ENCODE measurements at regions not wholly inside any gene's neighbourhood (a gene's known extent, or its start where the extent isn't known, plus 50 kb on each side); places are given as distances from the start of the nearest gene placed in this dataset.

DNA sequence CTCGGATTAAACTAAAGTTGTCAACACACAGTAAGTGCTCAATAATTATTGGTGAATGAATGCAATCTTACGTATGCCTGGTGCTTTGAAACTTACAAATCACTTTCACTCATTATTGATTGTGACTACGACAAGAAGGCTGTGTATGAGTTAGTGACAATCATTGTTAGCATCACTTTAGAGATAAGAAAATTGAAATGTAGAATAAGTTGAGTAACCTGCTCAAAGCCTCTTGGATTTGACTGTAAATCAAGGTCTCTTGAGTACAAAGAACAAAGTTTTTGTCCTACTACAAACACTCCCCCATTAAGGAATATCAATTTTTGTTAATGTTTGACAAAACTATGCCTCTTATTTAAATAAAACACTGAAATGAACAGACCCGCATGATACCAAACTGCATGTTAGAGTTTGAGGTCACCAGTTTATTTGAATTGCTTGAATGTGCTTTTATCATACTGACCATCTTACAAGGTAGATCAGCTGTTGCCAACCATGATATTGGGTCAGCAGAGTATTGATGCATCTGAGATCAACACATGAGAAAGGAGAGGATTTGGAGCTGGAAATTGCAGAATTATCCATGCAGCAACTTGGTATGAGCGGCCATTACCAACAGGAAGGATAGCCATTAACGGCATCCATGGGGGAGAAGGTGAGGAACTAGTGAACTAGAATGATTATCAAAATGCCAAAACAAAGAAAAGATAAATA, 142.1 kb downstream of the IRS1 start (continued):
- TF ChIP-seq, protein P1, sequence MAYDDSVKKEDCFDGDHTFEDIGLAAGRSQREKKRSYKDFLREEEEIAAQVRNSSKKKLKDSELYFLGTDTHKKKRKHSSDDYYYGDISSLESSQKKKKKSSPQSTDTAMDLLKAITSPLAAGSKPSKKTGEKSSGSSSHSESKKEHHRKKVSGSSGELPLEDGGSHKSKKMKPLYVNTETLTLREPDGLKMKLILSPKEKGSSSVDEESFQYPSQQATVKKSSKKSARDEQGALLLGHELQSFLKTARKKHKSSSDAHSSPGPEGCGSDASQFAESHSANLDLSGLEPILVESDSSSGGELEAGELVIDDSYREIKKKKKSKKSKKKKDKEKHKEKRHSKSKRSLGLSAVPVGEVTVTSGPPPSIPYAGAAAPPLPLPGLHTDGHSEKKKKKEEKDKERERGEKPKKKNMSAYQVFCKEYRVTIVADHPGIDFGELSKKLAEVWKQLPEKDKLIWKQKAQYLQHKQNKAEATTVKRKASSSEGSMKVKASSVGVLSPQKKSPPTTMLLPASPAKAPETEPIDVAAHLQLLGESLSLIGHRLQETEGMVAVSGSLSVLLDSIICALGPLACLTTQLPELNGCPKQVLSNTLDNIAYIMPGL (CRISPR knock-in tag; IDR thresholded peaks at IDR 0.05; ENCODE audit: borderline replicate concordance in 1 of 2, low read depth in 1 of 2), result no peak
- TF ChIP-seq RCOR2 (CRISPR knock-in tag; IDR thresholded peaks at IDR 0.05) (peak; percentile 96), RAD51 (IDR thresholded peaks at IDR 0.05; ENCODE audit: borderline replicate concordance) (no peak), ZNF343 (CRISPR knock-in tag; IDR thresholded peaks at IDR 0.05) (no peak), STAT5B (CRISPR knock-in tag; IDR thresholded peaks at IDR 0.05) (no peak), JUN (CRISPR knock-in tag; IDR thresholded peaks at IDR 0.05) (peak; percentile 64; the same call in 1 of the 2 replicates), ZSCAN20 (CRISPR knock-in tag; IDR thresholded peaks at IDR 0.05; ENCODE audit: borderline replicate concordance) (no peak), BRCA1 (CRISPR knock-in tag; IDR thresholded peaks at IDR 0.05) (peak; percentile 89), WIZ (CRISPR knock-in tag; IDR thresholded peaks at IDR 0.05) (0 out of 2 replicates have a peak, but pooled peaks have one; percentile 61), IKZF4 (CRISPR knock-in tag; IDR thresholded peaks at IDR 0.05; ENCODE audit: borderline replicate concordance, low read depth, not compliant biosample characterization) (no peak), ASH2L (IDR thresholded peaks at IDR 0.05; ENCODE audit: insufficient read length, low read depth, low read length) (peak; percentile 56), KDM1A (CRISPR knock-in tag; IDR thresholded peaks at IDR 0.05) (0 out of 2 replicates have a peak, but pooled peaks have one; percentile 8), ATAD3A (CRISPR knock-in tag; IDR thresholded peaks at IDR 0.05) (no peak), ZNF772 (CRISPR knock-in tag; IDR thresholded peaks at IDR 0.05) (no peak), ZFAT (CRISPR knock-in tag; conservative IDR thresholded peaks at IDR 0.05) (no peak), TCF7L2 (IDR thresholded peaks at IDR 0.05; ENCODE audit: low read depth, low read length) (peak; percentile 36; the same call in 1 of the 2 replicates), ARNT (IDR thresholded peaks at IDR 0.05) (no peak)
- TF ChIP-seq, protein P2, sequence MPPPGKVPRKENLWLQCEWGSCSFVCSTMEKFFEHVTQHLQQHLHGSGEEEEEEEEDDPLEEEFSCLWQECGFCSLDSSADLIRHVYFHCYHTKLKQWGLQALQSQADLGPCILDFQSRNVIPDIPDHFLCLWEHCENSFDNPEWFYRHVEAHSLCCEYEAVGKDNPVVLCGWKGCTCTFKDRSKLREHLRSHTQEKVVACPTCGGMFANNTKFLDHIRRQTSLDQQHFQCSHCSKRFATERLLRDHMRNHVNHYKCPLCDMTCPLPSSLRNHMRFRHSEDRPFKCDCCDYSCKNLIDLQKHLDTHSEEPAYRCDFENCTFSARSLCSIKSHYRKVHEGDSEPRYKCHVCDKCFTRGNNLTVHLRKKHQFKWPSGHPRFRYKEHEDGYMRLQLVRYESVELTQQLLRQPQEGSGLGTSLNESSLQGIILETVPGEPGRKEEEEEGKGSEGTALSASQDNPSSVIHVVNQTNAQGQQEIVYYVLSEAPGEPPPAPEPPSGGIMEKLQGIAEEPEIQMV (CRISPR knock-in tag; IDR thresholded peaks at IDR 0.05; ENCODE audit: low read depth), result no peak
- TF ChIP-seq, protein P3, sequence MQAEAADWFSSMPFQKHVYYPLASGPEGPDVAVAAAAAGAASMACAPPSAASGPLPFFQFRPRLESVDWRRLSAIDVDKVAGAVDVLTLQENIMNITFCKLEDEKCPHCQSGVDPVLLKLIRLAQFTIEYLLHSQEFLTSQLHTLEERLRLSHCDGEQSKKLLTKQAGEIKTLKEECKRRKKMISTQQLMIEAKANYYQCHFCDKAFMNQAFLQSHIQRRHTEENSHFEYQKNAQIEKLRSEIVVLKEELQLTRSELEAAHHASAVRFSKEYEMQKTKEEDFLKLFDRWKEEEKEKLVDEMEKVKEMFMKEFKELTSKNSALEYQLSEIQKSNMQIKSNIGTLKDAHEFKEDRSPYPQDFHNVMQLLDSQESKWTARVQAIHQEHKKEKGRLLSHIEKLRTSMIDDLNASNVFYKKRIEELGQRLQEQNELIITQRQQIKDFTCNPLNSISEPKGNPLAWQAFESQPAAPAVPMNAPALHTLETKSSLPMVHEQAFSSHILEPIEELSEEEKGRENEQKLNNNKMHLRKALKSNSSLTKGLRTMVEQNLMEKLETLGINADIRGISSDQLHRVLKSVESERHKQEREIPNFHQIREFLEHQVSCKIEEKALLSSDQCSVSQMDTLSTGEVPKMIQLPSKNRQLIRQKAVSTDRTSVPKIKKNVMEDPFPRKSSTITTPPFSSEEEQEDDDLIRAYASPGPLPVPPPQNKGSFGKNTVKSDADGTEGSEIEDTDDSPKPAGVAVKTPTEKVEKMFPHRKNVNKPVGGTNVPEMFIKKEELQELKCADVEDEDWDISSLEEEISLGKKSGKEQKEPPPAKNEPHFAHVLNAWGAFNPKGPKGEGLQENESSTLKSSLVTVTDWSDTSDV (CRISPR knock-in tag; IDR thresholded peaks at IDR 0.05), result no peak
- TF ChIP-seq, protein P4, sequence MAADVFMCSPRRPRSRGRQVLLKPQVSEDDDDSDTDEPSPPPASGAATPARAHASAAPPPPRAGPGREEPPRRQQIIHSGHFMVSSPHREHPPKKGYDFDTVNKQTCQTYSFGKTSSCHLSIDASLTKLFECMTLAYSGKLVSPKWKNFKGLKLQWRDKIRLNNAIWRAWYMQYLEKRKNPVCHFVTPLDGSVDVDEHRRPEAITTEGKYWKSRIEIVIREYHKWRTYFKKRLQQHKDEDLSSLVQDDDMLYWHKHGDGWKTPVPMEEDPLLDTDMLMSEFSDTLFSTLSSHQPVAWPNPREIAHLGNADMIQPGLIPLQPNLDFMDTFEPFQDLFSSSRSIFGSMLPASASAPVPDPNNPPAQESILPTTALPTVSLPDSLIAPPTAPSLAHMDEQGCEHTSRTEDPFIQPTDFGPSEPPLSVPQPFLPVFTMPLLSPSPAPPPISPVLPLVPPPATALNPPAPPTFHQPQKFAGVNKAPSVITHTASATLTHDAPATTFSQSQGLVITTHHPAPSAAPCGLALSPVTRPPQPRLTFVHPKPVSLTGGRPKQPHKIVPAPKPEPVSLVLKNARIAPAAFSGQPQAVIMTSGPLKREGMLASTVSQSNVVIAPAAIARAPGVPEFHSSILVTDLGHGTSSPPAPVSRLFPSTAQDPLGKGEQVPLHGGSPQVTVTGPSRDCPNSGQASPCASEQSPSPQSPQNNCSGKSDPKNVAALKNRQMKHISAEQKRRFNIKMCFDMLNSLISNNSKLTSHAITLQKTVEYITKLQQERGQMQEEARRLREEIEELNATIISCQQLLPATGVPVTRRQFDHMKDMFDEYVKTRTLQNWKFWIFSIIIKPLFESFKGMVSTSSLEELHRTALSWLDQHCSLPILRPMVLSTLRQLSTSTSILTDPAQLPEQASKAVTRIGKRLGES (CRISPR knock-in tag; IDR thresholded peaks at IDR 0.05; ENCODE audit: borderline replicate concordance), result no peak
